Upper lobe of left lung (tissue), 6 donors: ENCODE measurements at regions not wholly inside any gene's neighbourhood (a gene's known extent, or its start where the extent isn't known, plus 50 kb on each side); places are given as distances from the start of the nearest gene placed in this dataset.

ENCODE experiments used
- ATAC-seq, 2 donors: fragments of 200-7000 bp; cut with Tn5 transposase; one replicate each; pipeline ENCODE4 v1.9.1; 2022; ENCODE audit warnings: mild to moderate bottlenecking in 2 of 2, moderate library complexity in 2 of 2; ENCODE audit not compliant: low FRiP score in 2 of 2
- DNase-seq, 2 donors: peaks; one replicate each; pipeline ENCODE4 v3.0.0-alpha.2; 2019 to 2020
- H3K27ac ChIP-seq, 4 donors: fragments of 200-600 bp; sonication (generic); one replicate each; pipeline ENCODE4 v1.5.1; 2016 to 2019
- H3K27me3 ChIP-seq, 4 donors: fragments of 200-600 bp; sonication (generic); one replicate each; pipeline ENCODE4 v1.5.1; 2017 to 2019
- H3K36me3 ChIP-seq, 4 donors: fragments of 200-600 bp; sonication (generic); one replicate each; pipeline ENCODE4 v1.5.1; 2016 to 2019
- H3K4me1 ChIP-seq, 4 donors: fragments of 200-600 bp; sonication (generic); one replicate each; pipeline ENCODE4 v1.5.1; 2018 to 2019
- H3K4me3 ChIP-seq, 4 donors: fragments of 200-600 bp; sonication (generic); one replicate each; pipeline ENCODE4 v1.5.1; 2017 to 2019; ENCODE audit warnings: mild to moderate bottlenecking in 2 of 4, moderate library complexity in 1 of 4
- H3K9me3 ChIP-seq, 4 donors: fragments of 200-600 bp; sonication (generic); one replicate each; pipeline ENCODE4 v1.5.1; 2018 to 2019
- CTCF ChIP-seq, 6 experiments: fragments of 450-650 bp in 4 of 6; fragments of 200-600 bp in 2 of 6; sonication (generic) in 2 of 6; IDR thresholded peaks; one replicate each; pipeline ENCODE4 v1.5.1; 2016 to 2019; ENCODE audit warnings: antibody characterized with exemption in 6 of 6
- EP300 ChIP-seq, 4 donors: sonication (generic); formaldehyde crosslinking; IDR thresholded peaks; one replicate each; pipeline ENCODE4 v1.5.1; 2017; ENCODE audit warnings: antibody characterized with exemption in 4 of 4, control low read depth in 2 of 4
- POLR2A ChIP-seq, 4 donors: fragments of 450-650 bp; IDR thresholded peaks; one replicate each; pipeline ENCODE4 v1.5.1; 2016 to 2017; ENCODE audit warnings: antibody characterized with exemption in 4 of 4, mild to moderate bottlenecking in 2 of 4
- POLR2AphosphoS5 ChIP-seq, 2 donors: sonication (generic); formaldehyde crosslinking; IDR thresholded peaks; one replicate each; pipeline ENCODE4 v1.5.1; 2017; ENCODE audit warnings: antibody characterized with exemption in 2 of 2
- WGBS, 2 donors: methylation state at CpG; one replicate each; pipeline ENCODE4 v1.1.5; 2017 to 2018; 5-methylcytosine and 5-hydroxymethylcytosine counted together
- donor health status: DM: no; HTN: no; CAD: no; lungs with moderate emphysema.
- donor health status: DM: no; HTN: yes; CAD: no; lungs with severe emphysema.

- Histone ChIP-seq H3K9me3 (peaks cover 0 to 14% (median 8%) of the 10 kb centered on the region in 4 donors), H3K27me3 (no peaks in the 10 kb centered on the region)
- WGBS, 2 donors, result 0 to 50% methylated on average over 1 to 2 of the region's 2 CpGs
Observed at GRCh38 chr2:219812672-219813071, 185.2 kb downstream of the SLC4A3 start.

GRCh38 chr2:219820767-219821166, 193.3 kb downstream of the SLC4A3 start:
- no peak for ATAC-seq
- no peaks in the 10 kb centered on the region for H3K9me3 ChIP-seq
- WGBS, 2 donors, result 36 to 57% methylated on average over 4 of the region's 4 CpGs
- H3K36me3 ChIP-seq, result no peaks in the 10 kb centered on the region
- no peak for DNase-seq
- no peak overlapping the region for H3K27ac ChIP-seq
- no peak overlapping the region for H3K4me3 ChIP-seq
- no peaks in the 10 kb centered on the region for H3K4me1 ChIP-seq
- TF ChIP-seq POLR2A (IDR thresholded peaks at IDR 0.05), result no peak
- no peak for TF ChIP-seq POLR2AphosphoS5 (IDR thresholded peaks at IDR 0.05)
- no peak for TF ChIP-seq CTCF (IDR thresholded peaks at IDR 0.05)
- no peak for TF ChIP-seq EP300 (IDR thresholded peaks at IDR 0.05)
- H3K27me3 ChIP-seq, result no peaks in the 10 kb centered on the region

More at GRCh38 chr2:219812672-219813071, 185.2 kb downstream of the SLC4A3 start:
- TF ChIP-seq POLR2A (IDR thresholded peaks at IDR 0.05), result no peak
- TF ChIP-seq POLR2AphosphoS5 (IDR thresholded peaks at IDR 0.05), result no peak
- DNase-seq (no peak), ATAC-seq (peak in 1 of 2 donors; percentile 55)
- H3K36me3 ChIP-seq, result no peaks in the 10 kb centered on the region
- H3K4me1 ChIP-seq, result no peaks in the 10 kb centered on the region
- H3K4me3 ChIP-seq, result no peak overlapping the region
- H3K27ac ChIP-seq, result no peak overlapping the region

DNA sequence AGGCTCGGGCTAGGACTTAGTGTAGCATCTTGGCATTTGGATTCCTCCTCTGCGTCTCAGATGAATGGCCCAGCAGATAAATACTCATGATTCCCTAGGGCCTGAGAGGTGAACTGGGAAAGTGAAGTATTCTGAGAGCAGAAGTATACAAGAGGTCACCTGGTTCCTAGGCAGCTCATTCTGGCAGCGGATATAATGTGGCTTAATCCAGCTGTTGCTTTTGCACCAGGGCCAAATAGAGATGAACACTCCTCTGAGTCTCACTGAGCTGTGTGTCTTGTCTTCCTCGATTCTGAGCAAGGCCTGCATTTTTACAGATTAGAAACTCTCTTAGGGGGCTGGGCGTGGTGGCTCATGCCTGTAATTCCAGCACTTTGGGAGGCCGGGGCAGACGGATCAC, 196.1 kb downstream of the SLC4A3 start:
- Histone ChIP-seq H3K27me3 (no peaks in the 10 kb centered on the region), H3K4me1 (no peaks in the 10 kb centered on the region), H3K27ac (no peak overlapping the region), H3K9me3 (no peaks in the 10 kb centered on the region), H3K36me3 (no peaks in the 10 kb centered on the region), H3K4me3 (no peak overlapping the region)
- 77 to 87% methylated on average over 7 of the region's 7 CpGs for WGBS, 2 donors
- no peak for DNase-seq
- ATAC-seq, result no peak
- TF ChIP-seq CTCF (IDR thresholded peaks at IDR 0.05) (no peak), POLR2A (IDR thresholded peaks at IDR 0.05) (no peak), EP300 (IDR thresholded peaks at IDR 0.05) (no peak)

DNA sequence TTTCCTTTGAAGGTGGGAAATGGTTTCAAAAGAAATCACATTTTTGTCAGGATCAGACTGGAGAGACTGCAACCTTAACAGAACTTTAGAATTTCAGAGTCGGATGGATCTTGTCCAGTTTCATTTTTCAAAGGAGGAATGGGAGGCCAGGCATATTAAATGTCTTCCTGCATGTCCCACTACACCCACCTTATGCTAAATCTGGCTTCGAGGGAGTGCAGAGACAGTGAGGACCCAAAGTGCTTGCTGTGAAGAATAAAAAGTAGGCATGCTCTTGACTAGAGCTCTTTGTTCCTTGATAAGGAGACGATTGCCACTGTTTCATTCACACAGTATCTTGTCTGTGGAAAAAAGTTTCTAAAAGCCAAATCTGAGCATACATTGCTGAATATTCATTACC, 197.6 kb downstream of the SLC4A3 start:
- H3K27me3 ChIP-seq, result no peaks in the 10 kb centered on the region
- DNase-seq, result no peak
- H3K36me3 ChIP-seq, result no peaks in the 10 kb centered on the region
- WGBS, 2 donors, result 77 to 83% methylated on average over 3 of the region's 3 CpGs
- no peak for TF ChIP-seq EP300 (IDR thresholded peaks at IDR 0.05)
- TF ChIP-seq CTCF (IDR thresholded peaks at IDR 0.05), result no peak
- no peak for TF ChIP-seq POLR2A (IDR thresholded peaks at IDR 0.05)
- no peak for TF ChIP-seq POLR2AphosphoS5 (IDR thresholded peaks at IDR 0.05)
- H3K4me3 ChIP-seq, result no peak overlapping the region
- ATAC-seq, result no peak
- H3K9me3 ChIP-seq, result no peaks in the 10 kb centered on the region
- H3K4me1 ChIP-seq, result no peaks in the 10 kb centered on the region
- no peak overlapping the region for H3K27ac ChIP-seq

DNA sequence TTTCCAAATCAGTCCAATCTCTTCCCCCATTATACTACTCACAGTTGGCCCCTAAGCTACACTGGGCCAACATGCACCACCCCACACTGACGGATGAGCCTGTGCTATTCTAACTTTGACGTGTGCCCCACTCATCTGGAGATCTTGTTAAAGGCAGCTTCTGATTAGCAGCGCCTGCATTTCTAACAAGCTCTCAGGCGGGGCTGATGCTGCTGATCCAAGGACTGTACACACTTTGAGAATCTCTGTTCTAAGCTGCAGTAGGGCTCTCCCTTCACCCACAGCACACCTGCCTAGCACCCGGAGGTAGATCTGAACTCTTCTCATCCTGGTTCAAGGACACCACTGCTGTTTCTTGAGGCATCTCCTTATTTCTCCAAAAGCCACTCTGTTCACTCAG, 200.7 kb downstream of the SLC4A3 start:
- ATAC-seq, result no peak
- H3K27ac ChIP-seq, result no peak overlapping the region
- no peaks in the 10 kb centered on the region for H3K27me3 ChIP-seq
- H3K4me3 ChIP-seq, result no peak overlapping the region
- H3K9me3 ChIP-seq, result no peaks in the 10 kb centered on the region
- 65 to 71% methylated on average over 5 of the region's 5 CpGs for WGBS, 2 donors
- no peak for DNase-seq
- no peaks in the 10 kb centered on the region for H3K4me1 ChIP-seq
- no peak for TF ChIP-seq CTCF (IDR thresholded peaks at IDR 0.05)
- no peak for TF ChIP-seq EP300 (IDR thresholded peaks at IDR 0.05)
- TF ChIP-seq POLR2AphosphoS5 (IDR thresholded peaks at IDR 0.05), result no peak
- no peak for TF ChIP-seq POLR2A (IDR thresholded peaks at IDR 0.05)
- no peaks in the 10 kb centered on the region for H3K36me3 ChIP-seq
